Heart left ventricle (tissue), 13 donors: ENCODE measurements at regions not wholly inside any gene's neighbourhood (a gene's known extent, or its start where the extent isn't known, plus 50 kb on each side); places are given as distances from the start of the nearest gene placed in this dataset.

Experiments
- POLR2A ChIP-seq, 2 donors: fragments of 450-650 bp; IDR thresholded peaks; one replicate each; pipeline ENCODE4 v1.6.1; 2017; ENCODE audit warnings: antibody characterized with exemption in 2 of 2, mild to moderate bottlenecking in 2 of 2, moderate library complexity in 2 of 2
- TF ChIP-seq, protein P1 (sequence below), 12 donors: fragments of 200-600 bp; sonication (generic) in 4 of 12; IDR thresholded peaks; one replicate each; pipeline versions ENCODE4 v1.5.0 to v1.8.0; 2018 to 2022; ENCODE audit warnings: antibody characterized with exemption in 12 of 12, mild to moderate bottlenecking in 5 of 12
- donor health status: ischemic (EF 13 %, LVEDD 7.1; RV severe dilation, severe dysfunction).
- donor health status: DM: no; HTN: yes; CAD: no.
- donor health status: DM: no; HTN: no; CAD: no.
- donor health status: ischemic (EF 25% LVEDD 6.9; RV normal size, moderate dysfunction).
- donor health status: ischemic (EF 25% LVEDD 5.7; RV mildly dilated, moderate dysfunction).
- donor health status: ischemic (EF 35%, LVEDD 5.7; RV mildly dilated, moderate dysfunction).
- donor health status: nonischemic (EF 11% LVEDD 7.7; RV severe dilation, severe dysfunction).
- donor health status: DM: yes; HTN: yes; CAD: no.
- donor health status: PGD.
- donor health status: ischemic (EF 29% LVEDD 5.4; RV normal size, mild dysfunction).
- donor health status: nonischemic (EF 23%, LVEDD 6.1; RV moderate dilation, normal function).

DNA sequence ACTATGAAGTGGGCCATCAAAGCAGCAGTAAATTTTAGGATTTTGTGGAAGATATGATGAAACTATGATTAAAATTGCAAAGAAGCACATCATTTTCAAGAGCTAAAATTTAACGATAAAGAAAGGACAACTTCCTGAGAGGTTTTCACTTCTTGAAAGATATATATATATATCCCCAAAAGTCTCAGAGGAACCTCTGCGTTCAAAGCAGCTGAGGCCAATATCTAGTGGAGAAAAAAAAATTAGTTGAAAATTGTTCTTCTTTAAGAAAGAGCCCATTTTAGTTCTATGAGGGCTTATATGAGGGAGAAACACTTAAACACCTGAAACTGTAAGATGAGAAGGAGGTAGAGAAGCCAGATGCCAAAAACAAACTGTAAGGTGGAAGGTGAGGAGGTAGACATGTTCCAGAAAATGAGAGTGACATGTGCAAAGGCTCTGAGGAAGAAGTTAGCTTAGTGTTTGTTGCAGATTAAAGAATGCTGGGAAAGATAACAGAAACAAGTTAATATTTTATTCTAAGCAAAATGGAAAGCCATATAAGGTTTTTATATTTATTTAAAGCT is 72.9 kb upstream of the VRK2 start:
- TF ChIP-seq, protein P1, sequence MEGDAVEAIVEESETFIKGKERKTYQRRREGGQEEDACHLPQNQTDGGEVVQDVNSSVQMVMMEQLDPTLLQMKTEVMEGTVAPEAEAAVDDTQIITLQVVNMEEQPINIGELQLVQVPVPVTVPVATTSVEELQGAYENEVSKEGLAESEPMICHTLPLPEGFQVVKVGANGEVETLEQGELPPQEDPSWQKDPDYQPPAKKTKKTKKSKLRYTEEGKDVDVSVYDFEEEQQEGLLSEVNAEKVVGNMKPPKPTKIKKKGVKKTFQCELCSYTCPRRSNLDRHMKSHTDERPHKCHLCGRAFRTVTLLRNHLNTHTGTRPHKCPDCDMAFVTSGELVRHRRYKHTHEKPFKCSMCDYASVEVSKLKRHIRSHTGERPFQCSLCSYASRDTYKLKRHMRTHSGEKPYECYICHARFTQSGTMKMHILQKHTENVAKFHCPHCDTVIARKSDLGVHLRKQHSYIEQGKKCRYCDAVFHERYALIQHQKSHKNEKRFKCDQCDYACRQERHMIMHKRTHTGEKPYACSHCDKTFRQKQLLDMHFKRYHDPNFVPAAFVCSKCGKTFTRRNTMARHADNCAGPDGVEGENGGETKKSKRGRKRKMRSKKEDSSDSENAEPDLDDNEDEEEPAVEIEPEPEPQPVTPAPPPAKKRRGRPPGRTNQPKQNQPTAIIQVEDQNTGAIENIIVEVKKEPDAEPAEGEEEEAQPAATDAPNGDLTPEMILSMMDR (IDR thresholded peaks at IDR 0.05): no peak
- no peak for TF ChIP-seq POLR2A (IDR thresholded peaks at IDR 0.05)
